ENCODE measurements at regions not wholly inside any gene's neighbourhood (a gene's known extent, or its start where the extent isn't known, plus 50 kb on each side); places are given as distances from the start of the nearest gene placed in this dataset.

DNA sequence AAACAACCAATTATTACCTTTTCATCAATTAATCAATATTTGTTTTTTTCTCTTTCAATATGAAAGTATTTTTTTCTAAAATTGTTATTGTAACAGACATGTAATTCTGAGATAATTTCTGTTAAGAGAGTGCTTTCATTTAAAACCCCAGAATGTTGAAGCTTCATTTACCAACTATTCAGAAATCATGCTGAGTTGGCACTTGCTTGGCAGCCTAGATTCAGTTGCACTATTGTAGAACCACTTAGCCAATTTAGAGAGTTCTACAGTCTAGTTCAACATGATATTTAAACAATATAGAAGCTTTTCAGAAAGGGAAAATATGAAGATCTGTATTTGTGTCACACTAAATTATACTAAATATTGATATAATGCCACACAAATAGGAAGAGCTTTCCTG, 56.1 kb upstream of the NKAIN2 start:
- Mint-ChIP-seq H3K27me3 (ENCODE audit: low read depth in 3 of 3) (peaks cover 0 to 3% (median 1%) of the 10 kb centered on the region in 3 donors), H3K27ac (no peak overlapping the region), H3K9me3 (peaks cover 0 to 6% (median 5%) of the 10 kb centered on the region in 6 donors), H3K4me1 (no peaks in the 10 kb centered on the region), H3K4me3 (no peak overlapping the region), H3K36me3 (no peaks in the 10 kb centered on the region)
- DNase-seq, result no peak

DNA sequence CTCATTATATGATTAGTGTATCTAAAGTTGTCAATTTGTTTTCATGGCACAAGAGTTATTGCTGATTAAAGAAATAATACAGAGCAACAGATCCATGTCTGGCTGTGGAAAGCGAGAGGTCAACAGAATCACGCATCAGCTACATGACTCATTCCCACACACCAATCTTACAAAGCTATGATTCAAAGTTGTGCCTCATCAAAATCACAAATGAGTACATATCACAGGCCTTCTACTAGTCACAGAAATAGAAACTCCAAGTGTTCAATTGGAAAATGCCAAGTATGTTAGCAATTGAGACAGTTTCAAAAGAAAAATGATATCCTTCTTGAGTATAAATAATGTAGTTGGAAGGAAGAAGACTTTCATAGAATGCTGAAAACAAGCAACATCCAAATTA, 57.8 kb upstream of the NKAIN2 start:
- Mint-ChIP-seq H3K4me1 (no peaks in the 10 kb centered on the region), H3K4me3 (no peak overlapping the region), H3K36me3 (no peaks in the 10 kb centered on the region), H3K27ac (no peak overlapping the region), H3K27me3 (ENCODE audit: low read depth in 3 of 3) (peaks cover 0 to 3% (median 1%) of the 10 kb centered on the region in 3 donors), H3K9me3 (peaks cover 0 to 5% (median 0%) of the 10 kb centered on the region in 6 donors)
- DNase-seq, result no peak

- Mint-ChIP-seq H3K4me1 (no peaks in the 10 kb centered on the region), H3K4me3 (no peak overlapping the region), H3K27ac (no peak overlapping the region), H3K9me3 (peaks cover 0 to 5% (median 0%) of the 10 kb centered on the region in 6 donors), H3K36me3 (no peaks in the 10 kb centered on the region), H3K27me3 (ENCODE audit: low read depth in 3 of 3) (peaks cover 0 to 3% (median 1%) of the 10 kb centered on the region in 3 donors)
- no peak for DNase-seq
Observed at GRCh38 chr6:123744840-123745239, 58.8 kb upstream of the NKAIN2 start.

- DNase-seq, result no peak
- Mint-ChIP-seq H3K27me3 (ENCODE audit: low read depth in 3 of 3) (peaks cover 0 to 3% (median 0%) of the 10 kb centered on the region in 3 donors), H3K9me3 (no peaks in the 10 kb centered on the region), H3K27ac (no peak overlapping the region), H3K4me3 (no peak overlapping the region), H3K4me1 (no peaks in the 10 kb centered on the region), H3K36me3 (no peaks in the 10 kb centered on the region)
Observed at GRCh38 chr6:123742626-123743025, 61.0 kb upstream of the NKAIN2 start.

GRCh38 chr6:123733180-123733579, 70.5 kb upstream of the NKAIN2 start:
- Mint-ChIP-seq H3K4me1 (no peaks in the 10 kb centered on the region), H3K36me3 (no peaks in the 10 kb centered on the region), H3K4me3 (no peak overlapping the region), H3K27ac (no peak overlapping the region), H3K9me3 (peaks cover 0 to 11% (median 4%) of the 10 kb centered on the region in 6 donors), H3K27me3 (ENCODE audit: low read depth in 3 of 3) (peaks cover 0 to 3% (median 0%) of the 10 kb centered on the region in 3 donors)
- no peak for DNase-seq

- no peaks in the 10 kb centered on the region for H3K4me1 Mint-ChIP-seq
- no peak overlapping the region for H3K27ac Mint-ChIP-seq
- peaks cover 0 to 12% (median 2%) of the 10 kb centered on the region in 6 donors for H3K9me3 Mint-ChIP-seq
- H3K4me3 Mint-ChIP-seq, result no peak overlapping the region
- DNase-seq, result no peak
- H3K36me3 Mint-ChIP-seq, result no peaks in the 10 kb centered on the region
- H3K27me3 Mint-ChIP-seq (ENCODE audit: low read depth in 3 of 3), result peaks cover 0 to 2% (median 0%) of the 10 kb centered on the region in 3 donors
Observed at GRCh38 chr6:123716506-123716905, 79.8 kb upstream of the TRDN start.

GRCh38 chr6:123715006-123715863, 78.5 kb upstream of the TRDN start:
- Mint-ChIP-seq H3K9me3 (peaks cover 0 to 12% (median 2%) of the 10 kb centered on the region in 6 donors), H3K4me3 (no peak overlapping the region), H3K27ac (no peak overlapping the region), H3K36me3 (no peaks in the 10 kb centered on the region), H3K4me1 (no peaks in the 10 kb centered on the region), H3K27me3 (ENCODE audit: low read depth in 3 of 3) (peaks cover 0 to 2% (median 2%) of the 10 kb centered on the region in 3 donors)
- DNase-seq, result peak; percentile 1 to 5 (median 5)

- no peaks in the 10 kb centered on the region for H3K36me3 Mint-ChIP-seq
- H3K27ac Mint-ChIP-seq, result no peak overlapping the region
- H3K9me3 Mint-ChIP-seq, result peaks cover 0 to 2% (median 0%) of the 10 kb centered on the region in 6 donors
- DNase-seq, result no peak
- H3K4me1 Mint-ChIP-seq, result no peaks in the 10 kb centered on the region
- peaks cover 0 to 2% (median 2%) of the 10 kb centered on the region in 3 donors for H3K27me3 Mint-ChIP-seq (ENCODE audit: low read depth in 3 of 3)
- H3K4me3 Mint-ChIP-seq, result no peak overlapping the region
Observed at GRCh38 chr6:123712831-123713230, 76.1 kb upstream of the TRDN start.

GRCh38 chr6:123702943-123703342, 66.2 kb upstream of the TRDN start:
- Mint-ChIP-seq H3K27me3 (ENCODE audit: low read depth in 3 of 3) (peaks cover 0 to 1% (median 0%) of the 10 kb centered on the region in 3 donors), H3K27ac (no peak overlapping the region), H3K9me3 (peaks cover 0 to 13% (median under 1%) of the 10 kb centered on the region in 6 donors), H3K36me3 (no peaks in the 10 kb centered on the region), H3K4me3 (no peak overlapping the region), H3K4me1 (no peaks in the 10 kb centered on the region)
- no peak for DNase-seq

- H3K27ac Mint-ChIP-seq, result no peak overlapping the region
- no peaks in the 10 kb centered on the region for H3K4me1 Mint-ChIP-seq
- H3K36me3 Mint-ChIP-seq, result no peaks in the 10 kb centered on the region
- H3K27me3 Mint-ChIP-seq (ENCODE audit: low read depth in 3 of 3), result peaks cover 0 to 2% (median 0%) of the 10 kb centered on the region in 3 donors
- H3K4me3 Mint-ChIP-seq, result no peak overlapping the region
- H3K9me3 Mint-ChIP-seq, result peaks cover 0 to 8% (median under 1%) of the 10 kb centered on the region in 6 donors
- no peak for DNase-seq
Observed at GRCh38 chr6:123687864-123688263, 51.1 kb upstream of the TRDN start.

Measured in immature natural killer cell (primary cell).